ENCODE measurements at regions not wholly inside any gene's neighbourhood (a gene's known extent, or its start where the extent isn't known, plus 50 kb on each side); places are given as distances from the start of the nearest gene placed in this dataset.

DNA sequence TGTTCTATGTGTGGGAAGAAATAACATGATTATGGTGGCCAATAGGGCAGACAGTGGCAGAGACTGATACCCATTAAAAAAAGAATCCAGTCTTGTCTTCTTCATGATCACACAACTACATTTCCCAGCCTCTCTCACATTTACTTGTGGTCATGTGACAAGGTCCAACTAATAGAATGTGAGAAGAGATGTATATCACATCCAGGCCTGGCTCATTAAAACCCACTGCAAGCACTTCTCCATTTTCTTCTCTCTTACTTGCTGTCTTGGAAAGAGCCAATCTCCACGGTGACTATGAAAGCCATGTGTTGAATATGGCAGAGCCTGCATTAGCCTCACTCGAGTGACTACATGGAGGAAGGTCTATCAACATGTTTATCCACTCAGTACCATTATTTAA, 306.2 kb upstream of the ZEB2 start:
- TF ChIP-seq, protein P1, sequence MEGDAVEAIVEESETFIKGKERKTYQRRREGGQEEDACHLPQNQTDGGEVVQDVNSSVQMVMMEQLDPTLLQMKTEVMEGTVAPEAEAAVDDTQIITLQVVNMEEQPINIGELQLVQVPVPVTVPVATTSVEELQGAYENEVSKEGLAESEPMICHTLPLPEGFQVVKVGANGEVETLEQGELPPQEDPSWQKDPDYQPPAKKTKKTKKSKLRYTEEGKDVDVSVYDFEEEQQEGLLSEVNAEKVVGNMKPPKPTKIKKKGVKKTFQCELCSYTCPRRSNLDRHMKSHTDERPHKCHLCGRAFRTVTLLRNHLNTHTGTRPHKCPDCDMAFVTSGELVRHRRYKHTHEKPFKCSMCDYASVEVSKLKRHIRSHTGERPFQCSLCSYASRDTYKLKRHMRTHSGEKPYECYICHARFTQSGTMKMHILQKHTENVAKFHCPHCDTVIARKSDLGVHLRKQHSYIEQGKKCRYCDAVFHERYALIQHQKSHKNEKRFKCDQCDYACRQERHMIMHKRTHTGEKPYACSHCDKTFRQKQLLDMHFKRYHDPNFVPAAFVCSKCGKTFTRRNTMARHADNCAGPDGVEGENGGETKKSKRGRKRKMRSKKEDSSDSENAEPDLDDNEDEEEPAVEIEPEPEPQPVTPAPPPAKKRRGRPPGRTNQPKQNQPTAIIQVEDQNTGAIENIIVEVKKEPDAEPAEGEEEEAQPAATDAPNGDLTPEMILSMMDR (IDR thresholded peaks at IDR 0.05): no peak
- no peak for TF ChIP-seq POLR2AphosphoS5 (IDR thresholded peaks at IDR 0.05)
- no peak for TF ChIP-seq EP300 (IDR thresholded peaks at IDR 0.05)
- no peak for TF ChIP-seq POLR2A (IDR thresholded peaks at IDR 0.05)
- 74% methylated on average over 2 of the region's 2 CpGs for WGBS
- DNase-seq (ENCODE audit: low spot score in 2 of 2): no peak

DNA sequence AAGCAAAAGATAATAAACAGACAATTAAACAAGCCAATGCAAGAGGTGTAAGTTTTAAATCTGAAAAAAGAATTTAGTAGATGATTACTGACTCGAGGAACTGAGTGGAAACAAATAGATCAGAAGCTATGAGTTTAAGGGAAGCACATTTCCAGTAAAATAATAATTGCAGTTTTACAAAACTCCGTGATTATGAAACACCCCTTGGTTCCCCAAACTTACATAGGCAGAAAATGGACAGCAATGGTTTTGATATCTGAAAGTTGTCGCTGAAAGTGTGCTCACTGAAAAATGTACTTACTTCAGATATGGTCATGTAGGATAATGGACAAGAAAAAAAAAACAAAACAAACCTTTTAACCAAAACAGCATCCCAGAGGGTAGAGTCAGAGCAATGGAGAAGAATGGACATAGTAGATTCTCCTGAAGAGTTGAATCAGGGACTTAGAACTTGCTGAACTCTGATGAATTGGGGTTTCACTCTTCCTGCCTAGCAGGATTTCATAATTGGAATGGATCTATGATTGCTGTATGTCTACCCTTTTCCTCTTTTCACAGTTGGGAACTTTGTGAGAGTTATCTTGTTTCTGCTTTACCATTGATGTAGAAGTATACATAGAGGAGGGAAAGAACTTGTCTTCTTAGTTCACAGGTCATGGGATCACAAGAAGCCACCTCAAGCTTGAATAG, 305.6 kb upstream of the ZEB2 start:
- Histone ChIP-seq H3K36me3 (no peaks in the 10 kb centered on the region), H3K27me3 (no peaks in the 10 kb centered on the region), H3K27ac (no peak overlapping the region), H3K4me3 (no peak overlapping the region), H3K4me1 (no peaks in the 10 kb centered on the region), H3K9me3 (no peaks in the 10 kb centered on the region)
- TF ChIP-seq POLR2AphosphoS5 (IDR thresholded peaks at IDR 0.05) (no peak), EP300 (IDR thresholded peaks at IDR 0.05) (no peak), POLR2A (IDR thresholded peaks at IDR 0.05) (no peak)
- TF ChIP-seq, protein P1 (IDR thresholded peaks at IDR 0.05): no peak
- DNase-seq (ENCODE audit: low spot score in 2 of 2): no peak
- WGBS: 81% methylated on average over 3 of the region's 3 CpGs

More for the DNA sequence above, 306.2 kb upstream of the ZEB2 start:
- Histone ChIP-seq H3K27ac (no peak overlapping the region), H3K9me3 (no peaks in the 10 kb centered on the region), H3K4me1 (no peaks in the 10 kb centered on the region), H3K27me3 (no peaks in the 10 kb centered on the region), H3K36me3 (no peaks in the 10 kb centered on the region), H3K4me3 (no peak overlapping the region)

DNA sequence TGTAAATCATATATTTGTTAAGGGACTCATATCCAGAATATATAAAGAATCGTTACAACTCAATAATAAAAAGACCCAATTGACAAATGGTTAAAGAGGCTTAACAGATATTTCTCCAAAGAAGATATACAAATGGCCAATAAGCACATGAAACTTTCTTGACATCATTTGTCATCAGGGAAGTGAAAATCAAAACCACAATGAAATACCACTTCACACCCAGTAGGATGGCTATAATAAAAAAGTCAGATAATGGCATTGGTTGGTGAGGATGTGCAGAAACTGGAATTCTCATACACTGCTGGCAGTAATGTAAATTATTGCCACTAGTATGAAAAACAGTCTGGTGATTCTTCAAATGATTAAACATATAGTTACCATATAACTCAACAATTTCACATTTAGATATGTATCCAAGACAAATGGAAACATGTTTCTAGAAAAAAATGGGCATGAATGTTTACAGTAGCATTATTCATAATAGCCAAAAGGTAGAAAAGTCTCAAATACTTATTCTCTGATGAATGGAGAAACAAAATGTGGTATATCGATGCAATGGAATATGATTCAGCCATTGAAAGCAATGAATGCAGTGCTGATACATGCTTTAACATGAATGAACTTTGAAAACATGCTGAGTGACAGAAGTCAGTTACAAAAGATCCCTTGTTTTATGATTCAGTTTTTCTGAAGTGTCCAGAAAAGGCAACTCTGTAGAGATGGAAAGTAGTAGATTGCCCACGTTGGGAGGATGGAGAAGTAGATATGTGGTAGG, 304.6 kb upstream of the ZEB2 start:
- Histone ChIP-seq H3K27me3 (no peaks in the 10 kb centered on the region), H3K9me3 (no peaks in the 10 kb centered on the region), H3K36me3 (no peaks in the 10 kb centered on the region), H3K4me3 (no peak overlapping the region), H3K27ac (no peak overlapping the region), H3K4me1 (no peaks in the 10 kb centered on the region)
- no peak for TF ChIP-seq POLR2A (IDR thresholded peaks at IDR 0.05)
- TF ChIP-seq, protein P1 (IDR thresholded peaks at IDR 0.05): no peak
- no peak for TF ChIP-seq POLR2AphosphoS5 (IDR thresholded peaks at IDR 0.05)
- no peak for TF ChIP-seq EP300 (IDR thresholded peaks at IDR 0.05)
- 79% methylated on average over 3 of the region's 3 CpGs for WGBS
- no peak for DNase-seq (ENCODE audit: low spot score in 2 of 2)

DNA sequence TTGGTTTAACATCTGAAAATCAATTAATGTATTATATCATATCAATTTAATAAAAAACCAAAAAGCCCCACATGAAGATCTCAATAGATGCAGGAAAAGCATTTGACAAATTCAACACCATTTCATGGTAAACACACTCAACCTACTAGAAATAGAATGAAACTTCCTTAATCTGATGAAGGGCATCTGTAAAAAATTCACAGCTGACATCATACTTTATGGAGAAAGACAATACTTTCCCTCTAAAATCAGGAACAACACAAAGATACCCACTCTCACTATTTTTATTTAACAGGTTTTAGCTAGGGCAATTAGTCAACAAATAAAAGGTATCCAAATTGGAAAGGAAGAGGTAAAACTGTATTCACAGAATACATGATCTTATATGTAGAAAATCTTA, 303.0 kb upstream of the ZEB2 start:
- Histone ChIP-seq H3K36me3 (no peaks in the 10 kb centered on the region), H3K27ac (no peak overlapping the region), H3K4me3 (no peak overlapping the region), H3K4me1 (no peaks in the 10 kb centered on the region), H3K27me3 (no peaks in the 10 kb centered on the region), H3K9me3 (no peaks in the 10 kb centered on the region)
- TF ChIP-seq POLR2AphosphoS5 (IDR thresholded peaks at IDR 0.05): no peak
- no peak for TF ChIP-seq EP300 (IDR thresholded peaks at IDR 0.05)
- TF ChIP-seq, protein P1 (IDR thresholded peaks at IDR 0.05): no peak
- no peak for TF ChIP-seq POLR2A (IDR thresholded peaks at IDR 0.05)
- DNase-seq (ENCODE audit: low spot score in 2 of 2): no peak

DNA sequence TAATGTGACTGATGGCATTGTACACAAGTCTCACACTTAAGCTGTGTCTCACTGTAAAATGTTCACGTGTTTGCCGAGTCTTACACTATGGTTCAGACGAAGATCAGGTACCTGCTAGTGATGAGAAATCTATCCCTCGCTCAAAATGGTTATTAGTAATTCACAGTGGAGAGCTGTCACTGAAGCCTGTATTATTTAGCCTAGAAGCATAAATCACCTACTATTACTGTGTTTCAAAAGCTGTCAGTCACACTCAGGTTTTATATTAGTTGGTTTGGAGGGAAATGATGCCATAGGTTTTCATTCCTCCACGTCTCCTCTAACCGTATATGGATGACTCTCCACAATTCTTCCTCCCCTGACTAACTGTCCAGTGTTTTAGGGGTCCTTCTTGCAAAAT, 292.4 kb upstream of the ZEB2 start:
- H3K27me3 ChIP-seq: no peaks in the 10 kb centered on the region
- H3K4me1 ChIP-seq: no peaks in the 10 kb centered on the region
- no peak overlapping the region for H3K4me3 ChIP-seq
- WGBS: 96% methylated on average over 6 of the region's 6 CpGs
- no peaks in the 10 kb centered on the region for H3K36me3 ChIP-seq
- DNase-seq (ENCODE audit: low spot score in 2 of 2): no peak
- TF ChIP-seq POLR2AphosphoS5 (IDR thresholded peaks at IDR 0.05) (no peak), POLR2A (IDR thresholded peaks at IDR 0.05) (no peak), EP300 (IDR thresholded peaks at IDR 0.05) (no peak)
- TF ChIP-seq, protein P1 (IDR thresholded peaks at IDR 0.05): no peak
- H3K9me3 ChIP-seq: no peaks in the 10 kb centered on the region
- no peak overlapping the region for H3K27ac ChIP-seq

Data from suprapubic skin (tissue), 4 donors.